COLO668 (cell line): ENCODE measurements at regions not wholly inside any gene's neighbourhood (a gene's known extent, or its start where the extent isn't known, plus 50 kb on each side); places are given as distances from the start of the nearest gene placed in this dataset.

ENCODE experiments used
- DNase-seq: peaks from one replicate; lab custom pipeline; 2025; ENCODE audit not compliant: unreplicated experiment; lab: John Stamatoyannopoulos, UW

DNA sequence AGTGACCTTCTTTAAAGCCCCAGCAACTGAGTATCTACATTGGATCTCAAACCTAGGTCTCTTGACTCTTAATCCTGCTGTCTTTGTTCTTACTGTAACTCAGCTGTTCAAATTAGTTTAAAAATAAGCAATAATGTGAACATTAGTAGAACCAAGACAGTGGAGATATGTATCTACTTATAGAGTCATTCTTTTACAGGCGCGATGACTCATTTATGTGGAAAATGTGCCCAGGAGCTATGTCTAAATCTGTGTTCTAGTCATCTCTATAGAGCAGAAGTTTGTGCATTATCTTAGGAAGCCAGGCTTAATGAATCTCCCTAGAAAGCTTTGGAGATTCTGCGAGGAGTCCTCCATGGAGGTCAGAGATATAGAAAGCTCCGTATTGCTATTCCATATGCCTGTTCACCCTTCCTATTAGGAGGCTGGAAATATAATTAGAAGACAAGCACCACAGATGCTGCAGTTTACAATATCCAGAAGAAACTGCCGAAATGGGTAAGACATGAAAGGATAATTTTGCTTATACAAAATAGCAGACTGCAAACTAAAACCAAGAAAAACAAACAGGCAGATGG, 211.6 kb downstream of the TRIB2 start:
- DNase-seq, result no peak

DNA sequence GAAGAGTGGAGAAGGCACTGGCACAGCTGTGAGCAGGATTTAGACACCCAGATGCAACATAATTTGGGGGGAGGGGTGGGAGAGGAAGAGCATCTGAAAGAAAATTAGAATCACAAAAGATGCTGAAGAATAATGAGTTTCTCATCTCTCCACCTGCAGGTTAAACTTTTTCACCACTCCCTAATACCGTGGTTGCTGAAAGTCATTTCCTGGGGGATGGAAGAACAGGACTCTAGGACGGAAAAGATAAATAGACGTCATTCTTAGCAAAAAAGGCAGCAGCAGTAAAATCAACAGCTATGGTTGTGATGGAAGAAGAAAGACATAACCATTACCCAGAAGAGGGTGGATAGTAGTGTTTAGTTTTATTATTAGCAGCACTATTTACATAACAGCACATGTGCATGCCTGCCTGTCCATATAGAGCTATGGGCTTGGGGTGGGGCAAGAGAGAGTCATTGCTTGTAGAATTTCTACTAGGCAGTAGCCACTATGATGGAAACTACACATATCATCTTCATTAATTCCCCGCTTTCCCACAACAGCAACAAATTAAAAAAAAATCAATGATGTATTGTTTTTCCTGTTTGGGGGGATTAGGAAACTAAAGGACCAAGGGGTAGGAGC, 212.2 kb downstream of the TRIB2 start:
- DNase-seq, result no peak

DNA sequence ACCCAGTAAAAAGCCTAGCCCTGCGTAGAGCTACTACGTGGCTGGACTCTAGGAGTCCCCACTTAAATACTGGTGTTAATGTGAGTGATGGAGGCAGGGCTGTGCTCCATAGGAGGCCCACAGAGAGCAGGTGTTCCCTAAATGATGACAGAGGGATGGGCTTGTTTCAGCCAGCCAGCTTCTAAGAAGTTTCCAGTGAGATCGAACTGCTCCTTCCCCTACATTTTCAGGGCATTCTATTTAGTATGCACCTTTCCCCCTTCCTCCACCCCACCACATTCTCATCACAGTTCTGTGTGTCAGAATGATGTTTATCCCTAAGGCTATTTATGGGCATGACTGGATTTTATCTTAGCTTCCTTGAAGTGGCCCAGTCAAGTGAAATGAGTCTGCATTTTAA, 213.0 kb downstream of the TRIB2 start:
- no peak for DNase-seq

DNA sequence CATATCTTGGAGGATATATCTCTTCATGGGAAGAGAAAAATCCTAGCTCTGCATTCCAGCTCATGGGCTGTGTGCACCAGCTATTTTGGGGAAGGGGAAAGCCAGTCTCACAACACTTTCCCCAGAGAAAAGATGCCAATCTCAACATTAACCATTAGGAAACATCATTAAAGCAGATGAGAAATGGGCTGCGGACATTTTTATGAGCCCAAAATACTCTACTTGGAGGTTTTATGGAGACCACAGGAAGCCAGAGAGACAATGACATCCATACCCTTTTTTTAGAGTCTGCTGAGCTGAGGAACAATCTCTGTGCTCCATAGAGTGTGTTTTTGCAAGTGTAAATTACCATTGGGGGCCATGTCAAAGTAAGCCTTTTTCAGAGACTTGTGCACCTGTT, 213.7 kb downstream of the TRIB2 start:
- no peak for DNase-seq

DNA sequence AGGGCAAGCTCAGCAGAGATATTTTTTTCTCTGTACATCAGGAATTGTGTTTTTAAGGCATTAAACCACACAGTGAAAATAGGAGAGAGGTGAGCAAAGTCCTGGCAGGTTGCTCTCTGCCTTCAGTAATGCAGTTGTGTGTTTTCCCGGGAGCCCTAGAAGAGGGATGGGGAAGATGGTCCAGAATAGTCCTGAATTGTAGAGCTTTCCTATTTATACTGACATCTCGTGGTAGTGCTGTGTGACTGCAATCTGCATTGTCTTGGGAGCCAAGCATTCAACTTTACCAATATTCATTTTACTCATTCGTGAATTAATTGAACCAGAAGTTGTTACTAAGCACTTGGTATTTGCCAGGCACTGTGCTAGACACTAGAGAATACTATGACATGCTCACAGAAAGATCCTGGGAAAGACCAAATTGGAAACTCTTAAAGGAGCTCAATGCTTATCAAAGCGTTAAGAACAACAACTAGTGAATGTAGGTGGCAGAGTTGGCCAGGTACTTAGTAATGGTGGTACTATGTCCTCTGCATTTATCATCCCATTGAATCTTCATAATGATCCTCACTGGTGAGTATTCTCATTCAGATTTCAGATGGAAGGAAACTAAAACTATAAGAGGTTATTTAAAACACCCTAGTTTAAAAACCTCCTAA, 214.6 kb downstream of the TRIB2 start:
- DNase-seq, result no peak

DNA sequence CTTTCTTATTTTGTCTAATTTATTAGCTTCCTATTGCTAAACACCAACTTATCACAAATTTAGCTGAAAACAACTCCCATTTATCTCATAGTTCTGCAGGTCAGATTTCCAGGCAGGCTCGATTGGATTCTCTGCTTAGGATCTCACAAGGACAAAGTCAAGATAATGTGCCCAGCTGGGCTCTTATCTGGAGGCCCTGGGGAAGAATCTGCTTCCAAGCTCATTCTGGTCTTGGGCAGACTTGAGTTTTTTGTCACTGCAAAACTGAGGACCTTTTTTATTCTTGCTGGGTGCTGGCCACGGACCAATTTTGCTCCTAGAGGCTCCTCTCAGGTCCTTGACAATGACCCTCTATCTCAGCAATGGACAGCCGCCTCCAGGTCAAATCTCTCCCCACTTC, 215.5 kb downstream of the TRIB2 start:
- DNase-seq, result no peak

DNA sequence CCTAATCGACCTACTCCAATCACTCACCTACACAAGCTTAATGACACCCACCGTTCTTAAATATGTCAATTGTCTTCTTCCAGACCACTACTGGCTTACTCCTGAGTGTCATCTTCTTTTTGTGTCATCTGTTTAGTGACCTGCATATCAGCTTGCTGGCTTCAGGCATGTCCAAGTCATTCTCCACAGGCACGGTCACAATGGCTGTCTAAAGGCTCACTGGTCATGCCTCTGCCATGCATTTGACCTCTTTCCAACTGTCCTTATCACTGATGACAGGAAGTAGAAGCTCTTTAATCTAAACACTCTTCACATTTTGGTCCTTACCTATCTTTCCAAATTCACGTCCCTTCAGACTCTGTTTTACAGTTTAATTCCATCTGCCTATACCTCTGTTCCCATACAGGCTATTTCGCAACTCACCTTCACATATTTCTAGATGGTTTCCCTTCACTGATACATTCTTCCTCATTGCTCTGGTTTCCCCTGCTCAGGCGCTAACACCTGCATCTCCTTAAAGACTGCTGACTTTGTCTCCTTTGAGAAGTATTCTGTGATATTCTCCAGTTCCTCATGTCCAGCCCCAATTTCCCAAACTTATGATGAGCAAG, 217.5 kb downstream of the TRIB2 start:
- no peak for DNase-seq

DNA sequence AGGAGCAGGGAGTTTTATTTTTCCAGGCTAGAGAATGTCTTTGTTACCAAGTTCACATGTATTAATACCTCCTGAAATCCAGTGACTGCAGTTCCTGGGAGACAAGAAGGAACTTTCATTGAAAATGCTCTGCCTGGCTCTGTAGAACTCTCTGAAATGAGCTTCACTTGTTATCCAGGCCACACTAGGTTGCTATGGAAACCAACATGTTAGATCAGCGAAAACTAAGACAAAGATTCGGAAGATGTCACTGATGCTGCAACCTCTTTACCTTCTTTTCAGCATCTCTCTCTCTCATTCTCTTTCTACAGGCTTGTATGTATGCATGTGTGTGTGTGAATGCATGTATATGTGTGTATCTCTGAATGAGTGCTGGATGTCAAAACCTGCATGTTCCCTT, 218.5 kb downstream of the TRIB2 start:
- no peak for DNase-seq

DNA sequence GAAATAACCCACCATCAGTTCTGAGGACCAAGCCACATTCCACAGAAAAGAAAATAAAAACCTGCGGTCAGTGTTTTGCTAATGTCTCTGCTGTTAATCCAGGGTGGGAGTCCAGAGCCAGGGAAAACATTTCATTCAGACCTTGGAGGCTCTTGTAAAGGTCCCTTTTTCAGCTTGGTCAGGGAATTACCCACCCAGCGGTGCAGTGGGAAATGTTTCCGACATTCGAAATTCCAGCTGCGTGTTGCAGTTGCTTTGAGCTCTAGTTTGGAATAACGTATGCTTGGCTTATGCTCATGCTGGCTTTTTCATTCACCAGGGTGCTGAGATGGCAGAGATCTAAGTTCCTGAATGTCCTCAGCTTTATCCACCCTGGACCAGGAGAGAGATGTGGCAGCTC, 219.1 kb downstream of the TRIB2 start:
- no peak for DNase-seq

DNA sequence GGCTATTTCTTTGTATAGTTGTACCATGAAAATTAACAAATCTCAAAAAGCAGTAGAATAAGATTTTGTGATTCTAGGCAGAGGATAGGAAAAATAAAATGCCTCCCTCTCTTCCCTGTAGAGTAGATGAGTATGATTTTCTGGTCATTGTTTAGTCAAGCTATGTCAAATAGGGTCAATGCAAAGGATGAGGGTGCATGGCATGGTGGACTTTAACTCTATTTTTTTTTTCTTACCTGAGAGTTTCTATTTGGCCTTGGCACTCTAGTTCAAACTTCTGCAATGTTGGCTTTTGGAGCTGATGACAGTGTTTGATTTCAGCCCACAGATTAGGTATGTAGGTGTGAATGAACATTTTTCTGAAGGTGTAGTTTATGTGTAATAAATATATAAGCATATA, 224.5 kb downstream of the TRIB2 start:
- DNase-seq, result no peak

DNA sequence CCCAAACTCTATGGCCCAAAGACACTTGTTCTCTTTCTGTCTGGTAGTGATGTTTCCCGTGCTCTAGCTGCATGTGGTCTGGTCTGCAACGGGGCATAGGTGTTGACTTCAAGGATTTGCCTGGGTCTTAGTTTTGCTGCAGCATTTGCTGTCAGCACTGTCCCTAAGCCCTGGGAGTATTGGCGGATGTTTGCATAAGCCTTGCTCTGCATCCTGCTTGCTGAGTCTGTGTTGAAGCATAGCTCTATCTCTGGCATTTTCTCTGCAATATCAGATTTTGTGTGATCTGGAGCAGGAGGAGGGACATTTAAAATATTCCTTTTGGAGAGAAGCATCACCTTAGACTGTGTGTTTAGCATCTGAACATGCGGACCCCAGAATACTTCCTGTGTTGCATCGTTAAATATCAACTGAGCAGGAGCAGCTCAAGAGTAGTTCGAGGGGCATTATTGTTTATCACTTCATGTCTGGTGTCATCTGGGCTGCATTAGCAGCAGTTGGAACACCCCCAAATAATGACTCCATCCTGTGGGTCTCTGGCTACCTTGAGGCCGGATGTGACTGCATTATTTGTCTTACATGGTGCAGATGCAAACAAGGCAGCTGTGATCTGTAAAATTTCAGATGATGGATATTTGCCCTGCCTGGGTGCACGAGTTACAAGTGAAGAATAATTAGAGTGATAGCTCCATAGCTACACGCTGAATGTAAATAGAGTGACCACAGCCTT, 231.7 kb downstream of the TRIB2 start:
- DNase-seq, result no peak

DNA sequence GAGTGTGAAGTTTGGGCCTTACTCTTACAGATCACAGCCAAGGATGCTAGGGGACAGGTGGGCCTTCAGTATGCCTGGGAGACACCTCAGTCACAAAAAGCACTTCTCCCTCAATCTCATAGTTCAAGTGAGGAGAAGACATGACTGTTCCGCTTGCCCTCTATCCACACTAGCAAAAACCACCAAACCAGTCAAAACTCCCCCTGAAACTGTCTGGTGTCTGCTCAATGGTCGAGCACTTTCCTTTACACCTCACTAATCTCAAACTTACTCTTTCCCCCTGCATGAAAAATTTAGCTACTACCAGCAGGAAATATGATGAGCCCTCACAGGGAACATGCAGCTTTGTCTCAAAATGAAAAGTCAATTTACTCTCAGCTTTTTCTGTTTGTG, 232.2 kb downstream of the TRIB2 start:
- DNase-seq, result no peak

DNA sequence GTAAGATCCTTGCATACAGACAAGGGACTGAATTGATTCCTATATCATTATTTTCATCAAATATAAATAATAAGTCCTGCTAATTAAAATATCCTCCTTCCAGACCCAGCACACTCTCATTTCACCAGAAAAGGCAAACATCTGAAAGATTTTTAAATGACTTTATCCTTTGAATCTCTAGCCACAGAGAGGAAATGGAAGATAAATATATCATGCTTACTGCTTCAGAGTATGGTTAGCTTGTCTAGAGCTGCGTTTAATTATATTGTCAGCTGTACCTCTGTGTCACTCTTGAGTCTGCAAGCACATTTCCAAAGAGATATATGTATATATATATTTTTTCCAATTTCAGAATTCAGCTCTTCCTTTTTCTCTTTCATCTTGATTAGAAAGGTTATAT, 232.7 kb downstream of the TRIB2 start:
- DNase-seq, result no peak

DNA sequence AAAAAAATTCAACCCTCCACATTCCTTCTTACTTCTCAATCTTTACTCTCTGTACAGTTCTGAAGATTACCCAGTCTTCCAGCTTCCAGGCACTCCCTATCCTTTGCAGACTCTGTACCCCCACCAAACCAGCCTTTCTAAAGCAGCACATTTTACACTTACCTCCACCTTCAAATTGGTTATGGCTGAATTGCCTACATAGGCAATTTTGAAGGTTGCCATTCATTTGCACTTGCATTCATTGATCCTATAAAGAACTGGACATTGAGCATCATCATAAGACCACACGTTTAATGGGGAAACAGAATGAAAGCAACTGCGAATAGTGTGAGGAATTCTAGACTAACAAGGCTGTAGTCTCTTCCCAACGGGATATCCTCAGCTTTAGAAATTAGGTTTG, 233.4 kb downstream of the TRIB2 start:
- no peak for DNase-seq

DNA sequence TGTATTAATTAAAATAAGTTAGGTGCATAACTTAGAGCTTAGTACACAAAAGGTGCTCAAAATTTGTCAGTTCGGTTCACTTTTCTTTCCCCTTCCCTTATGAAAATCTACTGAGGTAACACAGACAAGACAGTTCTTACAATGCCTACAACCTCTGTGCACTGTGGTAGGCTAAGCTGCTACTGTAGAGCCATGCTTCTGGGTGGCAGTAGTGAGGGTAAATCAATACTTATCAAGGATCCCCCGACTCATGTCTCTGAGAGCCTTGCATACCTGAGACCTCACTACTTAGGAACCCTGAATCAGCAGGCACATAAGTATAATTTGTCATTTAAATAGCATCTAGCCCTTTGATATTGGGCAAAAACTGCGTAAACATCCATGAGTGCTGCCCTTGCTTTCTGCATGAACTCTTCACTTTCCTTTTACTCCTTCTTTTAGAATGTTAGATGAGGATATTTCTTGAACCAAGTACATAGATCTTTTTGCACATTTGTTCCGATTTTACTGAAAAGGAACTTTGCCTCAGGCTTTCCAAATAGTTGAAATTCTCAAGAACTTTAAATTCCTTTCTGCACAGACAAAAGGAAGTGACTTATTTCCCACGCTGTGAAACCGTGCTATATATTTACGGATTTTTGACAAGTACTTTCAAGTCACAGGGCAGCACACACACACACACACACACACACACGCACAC, 234.4 kb downstream of the TRIB2 start:
- DNase-seq, result no peak

DNA sequence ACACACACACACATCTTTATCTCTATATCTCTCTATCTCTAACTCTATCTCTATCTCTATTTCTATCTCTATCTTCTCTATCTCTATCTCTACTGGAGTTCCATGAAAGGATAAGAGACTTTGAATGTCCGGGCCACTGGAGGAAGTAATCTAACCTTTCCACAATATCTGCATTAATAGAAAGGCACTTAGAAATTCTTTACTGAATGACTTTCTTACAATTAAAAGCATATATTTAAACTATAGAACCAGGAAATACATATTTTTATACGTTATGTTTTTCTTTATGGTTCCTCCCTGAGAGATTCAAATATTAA, 234.9 kb downstream of the TRIB2 start:
- DNase-seq, result no peak

DNA sequence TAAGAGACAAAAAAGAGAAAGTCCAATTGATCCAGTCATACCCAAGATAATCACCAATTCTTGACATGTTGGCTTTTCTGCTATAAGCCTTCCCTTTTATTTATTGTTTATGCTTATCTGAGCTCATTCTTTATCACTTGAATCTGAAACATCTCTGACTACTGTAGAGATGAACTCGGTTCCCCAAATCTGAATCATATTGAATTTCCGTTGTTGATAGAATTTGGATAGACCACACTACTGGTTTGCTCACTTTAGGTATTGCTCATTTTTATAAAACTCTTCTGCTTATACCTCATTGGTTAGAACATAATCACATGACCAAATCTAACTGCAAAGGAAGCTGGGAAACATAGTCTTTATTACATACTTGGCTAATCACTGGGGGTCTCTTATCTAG, 236.9 kb downstream of the TRIB2 start:
- no peak for DNase-seq

DNA sequence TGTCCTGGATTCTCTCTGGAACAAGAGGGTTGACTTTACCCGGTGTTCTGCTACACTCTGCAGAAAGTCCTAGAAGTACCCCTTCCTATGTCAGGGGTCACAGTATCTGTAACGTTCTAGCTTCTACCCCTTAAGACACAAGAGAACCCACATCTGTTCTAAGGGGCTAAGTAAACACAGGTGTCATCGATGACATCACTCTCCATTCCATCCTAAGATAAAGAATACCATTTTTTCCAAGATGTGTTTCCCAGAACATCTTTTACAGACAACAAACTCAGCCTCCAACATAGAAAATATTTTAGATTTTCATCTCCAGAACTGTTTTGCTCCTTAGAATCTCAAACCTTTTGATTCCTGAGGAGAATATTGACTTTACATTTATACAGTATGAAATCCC, 239.1 kb downstream of the TRIB2 start:
- DNase-seq, result no peak

DNA sequence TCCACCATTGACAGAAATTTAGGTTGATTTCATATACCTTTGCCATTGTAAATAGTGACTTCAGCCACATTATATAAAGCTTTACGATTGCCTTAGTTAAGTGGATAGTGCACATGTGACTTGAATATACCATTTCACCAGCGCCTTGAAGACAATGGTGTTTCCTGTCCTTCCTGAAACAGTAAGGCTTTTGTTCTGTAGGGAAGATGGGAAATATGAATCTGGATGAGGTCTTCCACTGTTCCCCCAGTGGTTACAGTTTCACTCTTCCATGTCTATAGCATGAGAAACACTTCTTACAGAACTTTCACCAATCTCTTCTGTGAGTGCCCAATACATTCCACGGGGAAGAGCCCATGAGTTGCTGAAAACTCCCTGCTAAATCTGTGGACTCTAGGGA, 240.5 kb downstream of the TRIB2 start:
- no peak for DNase-seq

DNA sequence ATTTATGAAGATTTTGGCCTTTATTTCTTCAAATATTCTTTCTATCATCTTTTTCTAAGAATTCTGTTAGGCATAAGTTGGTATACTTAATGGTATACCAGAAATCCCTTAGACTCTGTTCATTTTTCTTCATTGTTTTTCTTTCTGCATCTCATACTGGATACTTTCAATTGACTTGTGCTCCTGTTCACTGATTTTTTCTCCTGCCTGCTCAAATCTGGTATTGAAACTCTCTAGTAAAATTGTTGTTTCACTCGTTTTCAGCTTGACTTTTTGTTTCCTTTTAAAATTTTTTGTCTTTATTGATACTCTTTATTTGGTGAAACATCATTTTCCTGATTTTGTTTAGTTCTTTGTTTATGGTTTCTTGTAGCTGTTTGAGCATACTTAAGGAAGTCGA, 243.2 kb downstream of the TRIB2 start:
- no peak for DNase-seq

DNA sequence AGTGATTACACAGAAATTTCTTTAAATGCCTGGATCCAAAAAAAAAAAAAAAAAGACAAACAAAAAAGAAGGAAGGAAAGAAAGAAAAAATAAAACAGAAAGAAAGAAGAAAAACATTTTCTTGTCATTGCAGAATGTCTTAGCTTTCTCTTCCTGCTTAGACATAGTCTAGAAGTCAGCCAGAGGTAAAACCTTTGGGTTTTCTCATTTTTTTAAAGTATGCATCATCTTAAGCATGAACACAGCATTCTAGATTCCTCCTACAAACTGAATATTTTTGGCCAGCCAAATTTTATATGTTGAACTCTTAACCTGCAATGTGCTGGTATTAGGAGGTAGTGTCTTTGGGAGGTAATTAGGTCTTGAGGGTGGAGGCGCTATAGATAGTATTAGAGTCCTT, 243.9 kb downstream of the TRIB2 start:
- DNase-seq, result no peak
